CD4-positive, CD25-positive, alpha-beta regulatory T cell (primary cell): ENCODE measurements at regions not wholly inside any gene's neighbourhood (a gene's known extent, or its start where the extent isn't known, plus 50 kb on each side); places are given as distances from the start of the nearest gene placed in this dataset.
A peak's percentile ranks its signal among the peaks of the same experiment; 100 is the strongest.

Experiments used
- ATAC-seq, 2 donors: fragments of 150-1000 bp; cut with Tn5 transposase; one replicate each; pipeline ENCODE4 v1.10.0; 2021; ENCODE audit warnings: low read depth in 2 of 2, moderate number of reproducible peaks in 2 of 2, moderate library complexity in 1 of 2
- DNase-seq, 3 donors: peaks; one replicate each; pipeline versions ENCODE4 v3.0.0 to v3.0.0-alpha.2; 2012 to 2022; ENCODE audit warnings: mixed read lengths in 1 of 3
- H3K27ac ChIP-seq: one replicate; pipeline ENCODE4 v1.7.0; 2013; ENCODE audit warnings: mild to moderate bottlenecking, low read length; ENCODE audit not compliant: insufficient read depth, poor library complexity, severe bottlenecking
- H3K27me3 ChIP-seq: one replicate; pipeline ENCODE4 v1.7.0; 2013; ENCODE audit warnings: low read length; ENCODE audit not compliant: control insufficient read depth, insufficient read depth
- H3K36me3 ChIP-seq: one replicate; pipeline ENCODE4 v1.7.0; 2013; ENCODE audit warnings: mild to moderate bottlenecking, low read length, moderate library complexity; ENCODE audit not compliant: control insufficient read depth, insufficient read depth
- H3K4me1 ChIP-seq: 2 replicates; pipeline ENCODE4 v1.7.0; 2013; ENCODE audit warnings: mild to moderate bottlenecking, low read length; ENCODE audit not compliant: insufficient read depth, control insufficient read depth, poor library complexity, severe bottlenecking
- H3K4me3 ChIP-seq: one replicate; pipeline ENCODE4 v1.7.0; 2013; ENCODE audit warnings: low read depth, mild to moderate bottlenecking, low read length, moderate library complexity
- H3K9me3 ChIP-seq, 2 experiments: 1 replicate in 1 of 2; 2 replicates in 1 of 2; pipeline ENCODE4 v1.7.0; 2013; ENCODE audit warnings: low read length in 2 of 2, mild to moderate bottlenecking in 1 of 2, moderate library complexity in 1 of 2; ENCODE audit not compliant: control insufficient read depth in 2 of 2
- H3K27ac Mint-ChIP-seq, 3 donors: one replicate each; pipeline ENCODE4 v1.8.0; 2020 to 2022; ENCODE audit warnings: mild to moderate bottlenecking in 3 of 3, mixed read lengths in 3 of 3, moderate library complexity in 2 of 3
- H3K27me3 Mint-ChIP-seq: one replicate; pipeline ENCODE4 v1.8.0; 2022; ENCODE audit warnings: mild to moderate bottlenecking, mixed read lengths
- H3K36me3 Mint-ChIP-seq: one replicate; pipeline ENCODE4 v1.8.0; 2020; ENCODE audit warnings: mixed read lengths
- H3K4me1 Mint-ChIP-seq, 4 donors: one replicate each; pipeline ENCODE4 v1.8.0; 2020 to 2022; ENCODE audit warnings: mixed read lengths in 4 of 4, mild to moderate bottlenecking in 1 of 4
- H3K4me3 Mint-ChIP-seq, 4 donors: one replicate each; pipeline ENCODE4 v1.8.0; 2020 to 2022; ENCODE audit warnings: mild to moderate bottlenecking in 4 of 4, mixed read lengths in 4 of 4, moderate library complexity in 3 of 4
- H3K9me3 Mint-ChIP-seq, 7 donors: one replicate each; pipeline ENCODE4 v1.8.0; 2020 to 2022; ENCODE audit warnings: mixed read lengths in 7 of 7, mild to moderate bottlenecking in 3 of 7, moderate library complexity in 2 of 7

DNA sequence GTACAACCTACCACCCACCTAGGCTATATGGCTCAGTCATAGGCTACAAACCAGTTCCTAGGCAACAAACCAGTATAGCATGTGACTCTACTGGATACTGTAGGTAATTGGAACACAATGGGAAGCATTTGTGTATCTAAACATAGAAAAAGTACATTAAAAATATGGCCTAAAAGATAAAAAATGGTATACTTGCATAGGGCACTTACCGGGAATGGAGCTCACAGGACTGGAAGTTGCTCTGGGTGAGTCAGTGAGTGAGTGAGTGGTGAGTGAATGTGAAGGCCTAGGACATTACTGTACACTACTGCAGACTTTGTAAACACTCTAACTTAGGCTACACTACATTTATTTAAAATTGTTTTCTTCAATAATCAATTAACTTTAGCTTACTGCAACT, 139.2 kb upstream of the RBPJ start:
- no peaks in the 10 kb centered on the region for H3K36me3 ChIP-seq
- no peak overlapping the region for H3K27ac ChIP-seq
- DNase-seq (no peak), ATAC-seq (no peak)
- peaks cover 6% of the 10 kb centered on the region for H3K4me1 ChIP-seq
- Mint-ChIP-seq H3K4me1 (peaks cover 4 to 10% (median 5%) of the 10 kb centered on the region in 4 donors), H3K36me3 (no peaks in the 10 kb centered on the region), H3K4me3 (no peak overlapping the region), H3K9me3 (peaks cover 0 to 3% (median 0%) of the 10 kb centered on the region in 7 donors), H3K27me3 (no peaks in the 10 kb centered on the region), H3K27ac (no peak overlapping the region)
- H3K4me3 ChIP-seq, result no peak overlapping the region
- peaks cover 0 to 4% of the 10 kb centered on the region in 2 experiments for H3K9me3 ChIP-seq
- no peaks in the 10 kb centered on the region for H3K27me3 ChIP-seq

DNA sequence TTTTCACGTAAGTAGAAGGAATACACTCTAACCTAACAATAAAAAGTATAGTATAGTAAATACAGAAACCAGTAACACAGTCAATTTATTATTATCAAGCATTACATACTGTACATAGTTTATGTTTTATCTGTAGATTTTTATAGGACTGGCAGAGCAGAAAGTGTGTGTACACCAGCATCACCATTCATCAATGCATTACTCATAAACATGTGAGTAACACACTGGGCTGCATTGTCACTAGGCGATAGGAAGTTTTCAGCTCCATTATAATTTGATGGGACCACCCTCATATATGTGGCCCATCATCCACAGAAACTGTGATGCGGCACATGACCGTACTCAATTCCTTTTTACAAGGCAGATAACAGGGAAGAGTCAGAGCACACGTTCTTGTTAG, 137.8 kb upstream of the RBPJ start:
- no peak overlapping the region for H3K4me3 ChIP-seq
- no peak overlapping the region for H3K27ac ChIP-seq
- H3K9me3 Mint-ChIP-seq, result peaks cover 0 to 3% (median 0%) of the 10 kb centered on the region in 7 donors
- ATAC-seq (no peak), DNase-seq (no peak)
- peaks cover 6% of the 10 kb centered on the region for H3K4me1 ChIP-seq
- no peaks in the 10 kb centered on the region for H3K36me3 Mint-ChIP-seq
- peaks cover 0 to 4% of the 10 kb centered on the region in 2 experiments for H3K9me3 ChIP-seq
- peaks cover 0 to 10% (median 5%) of the 10 kb centered on the region in 4 donors for H3K4me1 Mint-ChIP-seq
- no peaks in the 10 kb centered on the region for H3K27me3 Mint-ChIP-seq
- no peak overlapping the region for H3K4me3 Mint-ChIP-seq
- H3K27ac Mint-ChIP-seq, result no peak overlapping the region
- no peaks in the 10 kb centered on the region for H3K36me3 ChIP-seq
- H3K27me3 ChIP-seq, result no peaks in the 10 kb centered on the region

DNA sequence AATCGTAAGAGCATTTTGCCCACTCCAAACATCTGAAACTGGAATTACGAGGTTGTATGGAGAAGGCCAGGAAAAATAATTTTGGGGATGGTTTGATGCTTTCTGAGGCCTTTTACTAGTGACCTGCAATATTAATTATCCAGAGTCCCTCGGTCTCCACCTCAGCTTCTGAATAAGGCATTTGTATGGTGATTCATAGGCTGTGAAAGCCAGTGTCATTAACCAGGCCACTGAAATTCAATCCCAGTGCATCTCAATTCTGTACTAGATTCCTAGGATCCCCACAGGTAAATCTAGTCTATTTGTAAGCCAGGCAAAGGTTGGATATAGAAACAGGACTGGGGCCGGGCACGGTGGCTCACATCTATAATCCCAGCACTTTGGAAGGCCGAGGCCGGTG, 135.4 kb upstream of the RBPJ start:
- Histone ChIP-seq H3K9me3 (peaks cover 0 to 3% of the 10 kb centered on the region in 2 experiments), H3K4me1 (no peaks in the 10 kb centered on the region), H3K4me3 (no peak overlapping the region), H3K27ac (no peak overlapping the region), H3K27me3 (no peaks in the 10 kb centered on the region), H3K36me3 (no peaks in the 10 kb centered on the region)
- no peaks in the 10 kb centered on the region for H3K9me3 Mint-ChIP-seq
- H3K4me3 Mint-ChIP-seq, result no peak overlapping the region
- DNase-seq (no peak), ATAC-seq (no peak)
- no peaks in the 10 kb centered on the region for H3K27me3 Mint-ChIP-seq
- H3K4me1 Mint-ChIP-seq, result no peaks in the 10 kb centered on the region
- no peak overlapping the region for H3K27ac Mint-ChIP-seq
- H3K36me3 Mint-ChIP-seq, result no peaks in the 10 kb centered on the region

DNA sequence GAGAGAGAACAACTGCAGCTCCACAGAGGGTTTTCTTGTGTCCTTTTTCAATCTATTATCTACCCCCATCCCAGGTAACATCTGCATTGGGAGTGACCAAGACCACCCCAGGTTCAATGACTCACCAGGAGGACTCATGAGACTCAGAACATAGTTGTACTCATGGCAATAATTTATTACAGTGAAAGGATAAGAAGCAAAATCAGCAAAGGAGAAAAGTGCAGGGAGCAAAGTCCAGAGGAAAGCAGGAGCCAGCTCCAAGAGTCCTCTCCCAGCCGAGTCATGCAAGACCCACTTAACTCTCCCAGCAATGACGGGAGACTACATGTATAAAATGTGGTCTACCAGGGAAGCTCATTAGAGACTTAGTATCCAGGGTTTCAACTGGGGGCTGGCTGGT, 129.5 kb upstream of the RBPJ start:
- no peak overlapping the region for H3K4me3 ChIP-seq
- H3K4me3 Mint-ChIP-seq, result no peak overlapping the region
- no peaks in the 10 kb centered on the region for H3K9me3 Mint-ChIP-seq
- no peaks in the 10 kb centered on the region for H3K36me3 ChIP-seq
- no peak for ATAC-seq
- H3K9me3 ChIP-seq, result no peaks in the 10 kb centered on the region
- no peaks in the 10 kb centered on the region for H3K36me3 Mint-ChIP-seq
- peaks cover 0 to 17% (median 12%) of the 10 kb centered on the region in 4 donors for H3K4me1 Mint-ChIP-seq
- peaks cover 5% of the 10 kb centered on the region for H3K4me1 ChIP-seq
- no peak overlapping the region for H3K27ac Mint-ChIP-seq
- no peaks in the 10 kb centered on the region for H3K27me3 ChIP-seq
- no peak overlapping the region for H3K27ac ChIP-seq
- H3K27me3 Mint-ChIP-seq, result peaks cover 4% of the 10 kb centered on the region
- no peak for DNase-seq

DNA sequence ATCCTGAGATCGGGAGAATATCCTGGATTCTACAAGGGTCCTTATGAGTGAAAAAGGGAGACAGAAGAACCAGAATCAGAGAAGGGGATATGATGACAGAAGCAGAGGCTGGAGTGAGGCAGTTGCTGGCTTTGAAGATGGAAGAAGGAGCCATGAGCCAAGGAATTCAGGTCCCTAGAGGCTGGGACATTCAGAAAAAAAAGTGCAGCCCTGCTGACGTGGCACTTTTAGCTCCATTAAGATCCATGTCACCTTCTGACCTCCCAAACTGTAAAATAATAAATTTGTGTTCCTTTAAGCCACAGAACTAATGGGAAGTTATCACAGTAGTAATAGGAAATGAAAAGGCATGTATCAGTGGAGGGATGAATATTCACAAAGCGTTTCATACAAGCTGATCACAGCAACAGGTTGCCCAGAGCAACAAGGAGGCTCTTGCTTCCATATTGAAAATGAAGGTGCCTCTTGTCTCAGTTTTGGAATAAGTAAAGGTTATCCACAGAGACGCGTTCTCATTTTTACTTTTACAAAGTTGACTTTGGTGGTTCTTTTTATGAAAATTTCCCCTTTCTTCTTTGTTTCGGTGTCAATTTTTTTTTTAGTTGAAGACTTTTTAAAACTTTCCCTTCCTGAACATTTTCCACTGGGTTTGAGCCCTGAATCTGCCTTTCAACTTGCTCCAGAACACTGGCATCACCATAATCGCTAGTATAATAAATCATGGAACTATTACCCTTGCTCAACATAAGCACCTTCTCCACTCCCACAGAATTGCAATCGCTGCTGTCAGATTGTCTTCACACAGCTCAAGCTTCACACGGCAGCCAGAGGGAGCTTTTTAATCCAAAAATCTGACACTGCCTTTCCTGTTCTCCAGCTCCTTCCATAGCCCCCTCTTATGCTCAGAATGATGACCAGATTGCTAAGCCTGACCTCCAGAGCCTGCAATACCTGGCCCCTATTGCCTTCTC, 127.6 kb upstream of the RBPJ start:
- H3K27ac Mint-ChIP-seq, result peak overlapping the region in 2 of 3 donors; percentile 8 to 54
- Histone ChIP-seq H3K4me1 (peaks cover 16% of the 10 kb centered on the region), H3K4me3 (no peak overlapping the region), H3K27ac (no peak overlapping the region), H3K36me3 (no peaks in the 10 kb centered on the region), H3K27me3 (no peaks in the 10 kb centered on the region), H3K9me3 (no peaks in the 10 kb centered on the region)
- peaks cover 10% of the 10 kb centered on the region for H3K27me3 Mint-ChIP-seq
- DNase-seq, result no peak
- no peaks in the 10 kb centered on the region for H3K36me3 Mint-ChIP-seq
- ATAC-seq, result no peak
- H3K4me3 Mint-ChIP-seq, result no peak overlapping the region
- peaks cover 9 to 35% (median 23%) of the 10 kb centered on the region in 4 donors for H3K4me1 Mint-ChIP-seq
- no peaks in the 10 kb centered on the region for H3K9me3 Mint-ChIP-seq

DNA sequence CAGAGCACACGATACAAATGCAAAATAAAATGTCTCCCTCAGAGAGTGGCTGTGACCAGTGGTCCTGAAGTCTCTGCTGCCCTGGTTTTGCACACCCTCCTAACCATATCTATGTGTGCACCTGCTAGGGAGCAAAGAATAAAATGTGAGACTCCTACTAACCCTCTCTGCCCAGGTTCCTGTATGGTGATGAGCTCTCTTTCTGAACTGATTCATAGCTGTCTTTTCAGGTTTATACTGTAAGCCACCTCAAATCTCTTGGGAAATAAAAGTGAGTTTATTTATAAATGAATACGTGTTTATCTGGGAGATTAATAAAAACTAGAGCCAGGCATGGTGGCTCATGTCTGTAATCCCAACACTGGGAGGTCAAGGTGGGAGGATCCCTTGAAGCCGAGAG, 126.0 kb upstream of the RBPJ start:
- ATAC-seq, result no peak
- H3K27ac ChIP-seq, result no peak overlapping the region
- Mint-ChIP-seq H3K4me1 (peaks cover 15 to 43% (median 26%) of the 10 kb centered on the region in 4 donors), H3K4me3 (no peak overlapping the region), H3K27me3 (peaks cover 10% of the 10 kb centered on the region), H3K27ac (no peak overlapping the region), H3K9me3 (no peaks in the 10 kb centered on the region), H3K36me3 (no peaks in the 10 kb centered on the region)
- peaks cover 16% of the 10 kb centered on the region for H3K4me1 ChIP-seq
- no peak for DNase-seq
- H3K4me3 ChIP-seq, result no peak overlapping the region
- no peaks in the 10 kb centered on the region for H3K36me3 ChIP-seq
- no peaks in the 10 kb centered on the region for H3K9me3 ChIP-seq
- no peaks in the 10 kb centered on the region for H3K27me3 ChIP-seq

DNA sequence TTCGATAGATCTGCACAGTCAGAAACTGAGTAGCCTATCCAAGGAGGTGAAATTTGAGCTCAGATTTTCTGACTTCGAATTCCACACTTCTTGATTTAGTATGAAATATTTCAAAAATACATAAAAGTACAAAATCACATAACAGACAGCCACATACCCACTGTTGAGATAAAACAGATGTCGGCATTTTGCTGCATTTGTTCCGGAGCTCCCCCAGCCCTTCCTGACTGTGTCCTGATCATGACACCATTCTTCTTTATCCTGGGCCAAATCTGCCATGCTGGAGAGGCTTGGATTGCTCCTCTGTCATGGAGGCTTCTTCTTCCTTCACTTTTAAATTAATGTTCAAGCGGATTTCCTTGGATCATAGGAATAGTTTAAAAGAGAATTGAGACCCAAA, 124.2 kb upstream of the RBPJ start:
- peaks cover 10% of the 10 kb centered on the region for H3K27me3 Mint-ChIP-seq
- H3K36me3 Mint-ChIP-seq, result no peaks in the 10 kb centered on the region
- H3K27ac Mint-ChIP-seq, result peak overlapping the region in 1 of 3 donors; percentile 50
- no peaks in the 10 kb centered on the region for H3K9me3 Mint-ChIP-seq
- Histone ChIP-seq H3K4me1 (peaks cover 16% of the 10 kb centered on the region), H3K9me3 (no peaks in the 10 kb centered on the region), H3K36me3 (no peaks in the 10 kb centered on the region), H3K27me3 (no peaks in the 10 kb centered on the region), H3K4me3 (no peak overlapping the region), H3K27ac (no peak overlapping the region)
- H3K4me1 Mint-ChIP-seq, result peaks cover 15 to 46% (median 26%) of the 10 kb centered on the region in 4 donors
- no peak overlapping the region for H3K4me3 Mint-ChIP-seq
- ATAC-seq (no peak), DNase-seq (no peak)
